Transverse colon (tissue), 4 donors: ENCODE measurements at regions not wholly inside any gene's neighbourhood (a gene's known extent, or its start where the extent isn't known, plus 50 kb on each side); places are given as distances from the start of the nearest gene placed in this dataset.

Experiments used
- DNase-seq: peaks from one replicate; pipeline ENCODE4 v3.0.0-alpha.2; 2019
- H3K27ac ChIP-seq, 4 donors: fragments of 200-600 bp; sonication (generic); 2 replicates each; pipeline ENCODE4 v1.5.1; 2016 to 2018; ENCODE audit warnings: inconsistent platforms in 4 of 4
- H3K27me3 ChIP-seq: fragments of 200-600 bp; sonication (generic); 2 replicates; pipeline ENCODE4 v1.5.1; 2017; ENCODE audit warnings: inconsistent platforms
- H3K36me3 ChIP-seq, 4 donors: fragments of 200-600 bp; sonication (generic); 2 replicates each; pipeline ENCODE4 v1.5.1; 2017 to 2019; ENCODE audit warnings: inconsistent platforms in 4 of 4
- H3K4me1 ChIP-seq, 4 donors: fragments of 200-600 bp; sonication (generic); 2 replicates each; pipeline ENCODE4 v1.5.1; 2017 to 2020; ENCODE audit warnings: inconsistent platforms in 4 of 4
- H3K4me3 ChIP-seq, 4 donors: fragments of 200-600 bp; sonication (generic); 1 replicate in 1 of 4; 2 replicates in 3 of 4; pipeline versions ENCODE4 v1.5.1 to v1.6.1; 2017 to 2019; ENCODE audit warnings: inconsistent platforms in 4 of 4
- H3K9me3 ChIP-seq, 2 donors: fragments of 200-600 bp; sonication (generic); 2 replicates each; pipeline ENCODE4 v1.5.1; 2017 to 2019; ENCODE audit warnings: inconsistent platforms in 2 of 2
- EP300 ChIP-seq: sonication (generic); formaldehyde crosslinking; IDR thresholded peaks from one replicate; pipeline ENCODE4 v1.6.1; 2017; ENCODE audit warnings: antibody characterized with exemption, low read depth
- POLR2A ChIP-seq: fragments of 450-650 bp; IDR thresholded peaks from one replicate; pipeline ENCODE4 v1.6.1; 2016; ENCODE audit warnings: antibody characterized with exemption, mild to moderate bottlenecking, moderate library complexity
- POLR2AphosphoS5 ChIP-seq, 3 donors: sonication (generic); formaldehyde crosslinking; IDR thresholded peaks; one replicate each; pipeline ENCODE4 v1.6.1; 2016; ENCODE audit warnings: antibody characterized with exemption in 3 of 3
- WGBS, 2 donors: methylation state at CpG; one replicate each; pipeline ENCODE4 v1.1.5; 2018; ENCODE audit warnings: low coverage in 1 of 2; 5-methylcytosine and 5-hydroxymethylcytosine counted together
- in situ Hi-C, 4 donors: fragments of 200-750 bp; cut with MboI; loops; one replicate each; pipeline versions ENCODE4 v1.15.0 to v1.15.1; 2017; ENCODE audit warnings: low sequenced_read_pairs in 3 of 4, low pct_ligation_motif_present in 1 of 4, low pct_unique_long_range_greater_than_20kb in 1 of 4
- intact Hi-C: fragments of 100-400 bp; cut with DNase I; formaldehyde crosslinking; loops from one replicate; pipeline ENCODE4 v1.15.1; 2023; ENCODE audit warnings: low total_unique reads
- TF ChIP-seq, protein P1 (sequence below), 5 experiments: fragments of 200-600 bp in 3 of 5; fragments of 450-650 bp in 2 of 5; sonication (generic) in 3 of 5; IDR thresholded peaks; 1 replicate in 2 of 5; 2 replicates in 3 of 5; pipeline ENCODE4 v1.5.1; 2016 to 2017; ENCODE audit warnings: antibody characterized with exemption in 5 of 5, inconsistent platforms in 3 of 5, mild to moderate bottlenecking in 2 of 5, moderate library complexity in 1 of 5

DNA sequence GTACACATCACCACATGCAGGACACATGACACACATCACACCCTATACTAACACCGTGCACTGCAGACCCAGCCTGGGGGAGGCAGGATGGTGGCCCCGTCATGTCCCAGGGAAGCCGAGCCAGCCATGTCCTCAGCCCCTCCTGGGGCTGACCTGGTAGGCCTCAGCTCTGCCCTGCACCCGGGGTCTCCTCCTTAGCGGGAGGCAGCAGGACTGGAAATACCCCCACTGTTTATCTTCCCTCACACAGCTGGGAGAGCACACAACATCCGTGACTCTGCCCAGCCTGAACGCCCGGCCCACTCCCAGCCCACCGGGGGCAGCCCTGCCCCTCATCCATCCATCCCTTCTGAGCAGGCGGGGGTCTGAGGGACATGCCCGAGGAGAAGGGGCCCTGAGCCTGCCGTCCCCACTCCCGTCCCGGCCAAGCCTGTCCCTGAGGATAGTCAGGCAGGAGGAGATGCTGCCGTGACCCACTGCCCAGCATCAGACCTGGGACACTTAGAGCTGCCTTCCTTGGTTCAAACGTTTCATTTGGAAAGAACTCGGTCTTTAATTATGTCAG is 945.0 kb downstream of the BRD1 start:
- no peak overlapping the region for H3K4me3 ChIP-seq
- DNase-seq = no peak
- in situ Hi-C loops = no loop called here
- H3K9me3 ChIP-seq = no peaks in the 10 kb centered on the region
- intact Hi-C loops = no loop called here
- no peak overlapping the region for H3K27ac ChIP-seq
- H3K4me1 ChIP-seq = no peaks in the 10 kb centered on the region
- 67% methylated on average over 13 of the region's 17 CpGs; no CpG with 5 or more reads in 1 of the 2 donors for WGBS, 2 donors
- TF ChIP-seq POLR2A (no peak), POLR2AphosphoS5 (IDR thresholded peaks at IDR 0.05) (no peak), EP300 (no peak)
- TF ChIP-seq, protein P1, sequence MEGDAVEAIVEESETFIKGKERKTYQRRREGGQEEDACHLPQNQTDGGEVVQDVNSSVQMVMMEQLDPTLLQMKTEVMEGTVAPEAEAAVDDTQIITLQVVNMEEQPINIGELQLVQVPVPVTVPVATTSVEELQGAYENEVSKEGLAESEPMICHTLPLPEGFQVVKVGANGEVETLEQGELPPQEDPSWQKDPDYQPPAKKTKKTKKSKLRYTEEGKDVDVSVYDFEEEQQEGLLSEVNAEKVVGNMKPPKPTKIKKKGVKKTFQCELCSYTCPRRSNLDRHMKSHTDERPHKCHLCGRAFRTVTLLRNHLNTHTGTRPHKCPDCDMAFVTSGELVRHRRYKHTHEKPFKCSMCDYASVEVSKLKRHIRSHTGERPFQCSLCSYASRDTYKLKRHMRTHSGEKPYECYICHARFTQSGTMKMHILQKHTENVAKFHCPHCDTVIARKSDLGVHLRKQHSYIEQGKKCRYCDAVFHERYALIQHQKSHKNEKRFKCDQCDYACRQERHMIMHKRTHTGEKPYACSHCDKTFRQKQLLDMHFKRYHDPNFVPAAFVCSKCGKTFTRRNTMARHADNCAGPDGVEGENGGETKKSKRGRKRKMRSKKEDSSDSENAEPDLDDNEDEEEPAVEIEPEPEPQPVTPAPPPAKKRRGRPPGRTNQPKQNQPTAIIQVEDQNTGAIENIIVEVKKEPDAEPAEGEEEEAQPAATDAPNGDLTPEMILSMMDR (IDR thresholded peaks at IDR 0.05) = no peak
- no peaks in the 10 kb centered on the region for H3K27me3 ChIP-seq
- no peaks in the 10 kb centered on the region for H3K36me3 ChIP-seq

DNA sequence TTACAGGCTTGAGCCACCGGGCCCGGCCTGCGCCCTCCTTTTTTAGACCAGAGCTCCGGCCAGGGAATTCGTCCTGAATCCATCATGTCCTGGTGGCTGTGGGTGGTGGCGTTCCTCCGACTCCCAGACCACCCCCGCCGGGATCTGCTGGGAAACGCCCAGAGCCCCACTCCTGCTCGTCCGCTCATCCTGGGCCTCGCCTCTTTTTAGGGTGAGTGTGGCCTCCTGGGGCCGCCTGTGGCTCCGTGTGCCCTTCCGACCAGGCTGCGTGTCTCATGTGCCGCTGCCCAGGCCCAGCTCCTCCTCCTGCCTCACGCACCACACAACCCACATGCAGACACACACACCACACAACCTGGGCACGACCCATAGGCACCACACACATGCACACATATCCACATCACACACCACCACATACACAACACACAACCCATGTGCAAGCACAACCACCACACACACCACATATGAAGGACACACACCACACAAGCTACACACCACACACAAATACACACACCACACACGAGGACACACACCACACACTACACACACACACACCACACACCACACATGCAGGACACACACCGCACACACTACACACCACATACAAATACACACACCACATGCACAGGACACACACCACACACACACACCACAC is 946.2 kb downstream of the BRD1 start:
- intact Hi-C loops = no loop called here
- in situ Hi-C loops = no loop called here
- TF ChIP-seq EP300 = no peak
- TF ChIP-seq POLR2AphosphoS5 (IDR thresholded peaks at IDR 0.05) = no peak
- no peak for TF ChIP-seq POLR2A
- TF ChIP-seq, protein P1 (IDR thresholded peaks at IDR 0.05) = no peak

DNA sequence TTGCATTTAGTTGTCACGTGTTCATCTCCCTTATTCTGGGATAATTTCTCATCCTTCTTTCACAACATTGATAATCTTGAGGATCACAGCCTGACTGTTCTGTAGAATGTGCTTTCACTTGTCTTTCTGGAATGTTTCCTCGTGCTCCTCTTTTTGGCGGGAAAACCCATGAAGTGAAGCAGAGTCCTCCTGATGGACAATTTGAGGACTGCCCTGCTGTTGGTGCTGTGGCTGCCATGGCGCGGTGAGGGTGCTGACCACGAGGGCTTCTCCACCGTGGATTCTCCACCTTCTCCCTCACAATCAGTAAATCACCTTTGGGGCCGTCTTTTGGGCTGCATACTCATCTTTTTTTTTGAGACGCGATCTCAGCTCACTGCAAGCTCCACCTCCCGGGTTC is 946.9 kb downstream of the BRD1 start:
- TF ChIP-seq POLR2AphosphoS5 (IDR thresholded peaks at IDR 0.05) (no peak), EP300 (no peak), POLR2A (no peak)
- TF ChIP-seq, protein P1 (IDR thresholded peaks at IDR 0.05) = no peak
- WGBS, 2 donors = 82 to 90% methylated on average over 8 to 11 of the region's 11 CpGs
- H3K27me3 ChIP-seq = no peaks in the 10 kb centered on the region
- no peaks in the 10 kb centered on the region for H3K36me3 ChIP-seq
- no peak overlapping the region for H3K4me3 ChIP-seq
- DNase-seq = no peak
- in situ Hi-C loops = no loop called here
- H3K27ac ChIP-seq = no peak overlapping the region
- intact Hi-C loops = no loop called here
- no peaks in the 10 kb centered on the region for H3K9me3 ChIP-seq
- no peaks in the 10 kb centered on the region for H3K4me1 ChIP-seq

More for the DNA sequence above, 946.2 kb downstream of the BRD1 start:
- Histone ChIP-seq H3K4me1 (no peaks in the 10 kb centered on the region), H3K36me3 (no peaks in the 10 kb centered on the region), H3K9me3 (no peaks in the 10 kb centered on the region), H3K4me3 (no peak overlapping the region), H3K27me3 (no peaks in the 10 kb centered on the region), H3K27ac (no peak overlapping the region)
- DNase-seq = no peak
- 94 to 95% methylated on average over 4 to 22 of the region's 22 CpGs for WGBS, 2 donors

DNA sequence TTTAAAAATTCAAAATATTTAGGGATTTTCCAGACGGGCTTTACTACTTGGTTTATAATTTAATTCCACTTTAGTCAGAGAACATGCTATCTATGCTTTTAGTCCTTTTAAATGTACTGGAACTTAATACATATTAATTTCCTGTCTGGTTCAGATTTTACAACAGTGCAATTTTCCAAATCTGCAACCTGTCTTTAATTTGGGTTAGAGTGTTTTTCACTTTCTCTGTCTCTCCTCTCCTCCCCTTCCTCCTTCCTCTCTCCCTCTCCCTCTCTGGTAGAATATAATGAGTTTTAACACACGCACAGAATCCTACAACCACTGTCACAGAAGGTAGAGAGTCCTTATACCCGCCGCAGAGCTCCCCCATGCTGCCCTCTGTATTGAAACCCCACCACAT is 950.7 kb downstream of the BRD1 start:
- 68 to 73% methylated on average over 4 of the region's 4 CpGs for WGBS, 2 donors
- Histone ChIP-seq H3K36me3 (no peaks in the 10 kb centered on the region), H3K27ac (no peak overlapping the region), H3K9me3 (no peaks in the 10 kb centered on the region), H3K27me3 (peaks cover 7% of the 10 kb centered on the region), H3K4me3 (no peak overlapping the region), H3K4me1 (no peaks in the 10 kb centered on the region)
- TF ChIP-seq POLR2AphosphoS5 (IDR thresholded peaks at IDR 0.05) (no peak), POLR2A (no peak)
- intact Hi-C loops = no loop called here
- in situ Hi-C loops = no loop called here
- DNase-seq = no peak
